Activated CD8-positive, alpha-beta memory T cell treated with anti-CD3 and anti-CD28 coated beads for 1 hour (primary cell): ENCODE measurements at regions not wholly inside any gene's neighbourhood (a gene's known extent, or its start where the extent isn't known, plus 50 kb on each side); places are given as distances from the start of the nearest gene placed in this dataset.
"Not testable (repeated sequence)": the region's sequence is repeated elsewhere in the genome, so short reads cannot be mapped to it uniquely, and the experiment has no call there.

Source experiments
- DNase-seq, 2 donors: peaks; one replicate each; pipeline ENCODE4 v3.0.0-alpha.2; 2020; ENCODE audit warnings: low read depth in 1 of 2; ENCODE audit errors: extremely low read depth in 1 of 2

DNA sequence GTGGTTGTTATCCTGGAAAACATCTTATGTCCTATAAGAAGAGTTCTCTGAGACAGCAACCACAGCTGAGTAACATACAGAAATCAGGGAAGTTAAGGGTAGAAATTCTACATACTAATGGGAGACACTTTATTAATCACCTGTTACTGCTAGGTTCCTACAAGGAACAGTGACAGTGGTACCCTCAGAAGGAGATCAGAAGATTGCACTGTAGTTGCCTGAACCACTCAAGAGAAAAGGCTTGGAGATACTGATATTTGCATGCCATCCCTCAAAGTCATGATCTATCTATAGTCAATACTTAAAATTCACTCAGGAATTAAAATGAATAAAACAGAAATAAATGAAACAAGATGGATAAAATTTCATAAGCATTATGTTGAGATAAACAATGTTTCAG lies 136.0 kb downstream of the LMLN start:
- no peak for DNase-seq

DNA sequence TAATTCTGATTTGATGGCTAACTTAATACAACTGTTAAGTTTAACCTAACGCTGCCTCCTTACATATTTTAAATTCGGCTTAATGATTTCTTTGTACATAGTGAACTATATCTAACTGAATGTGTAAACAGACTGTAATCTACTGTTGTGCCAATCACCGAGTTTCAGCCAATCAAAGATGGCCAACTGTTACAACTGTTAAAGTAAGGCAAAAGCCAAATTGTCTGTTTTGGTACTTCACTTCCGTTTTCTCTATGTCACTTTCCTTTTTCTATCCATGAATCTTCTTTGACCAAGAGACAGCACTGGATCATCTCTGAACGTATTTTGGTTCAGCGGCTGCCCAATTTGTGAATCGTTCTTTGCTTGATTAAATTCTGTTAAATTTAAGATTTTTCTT lies 137.0 kb downstream of the LMLN start:
- no peak for DNase-seq

DNA sequence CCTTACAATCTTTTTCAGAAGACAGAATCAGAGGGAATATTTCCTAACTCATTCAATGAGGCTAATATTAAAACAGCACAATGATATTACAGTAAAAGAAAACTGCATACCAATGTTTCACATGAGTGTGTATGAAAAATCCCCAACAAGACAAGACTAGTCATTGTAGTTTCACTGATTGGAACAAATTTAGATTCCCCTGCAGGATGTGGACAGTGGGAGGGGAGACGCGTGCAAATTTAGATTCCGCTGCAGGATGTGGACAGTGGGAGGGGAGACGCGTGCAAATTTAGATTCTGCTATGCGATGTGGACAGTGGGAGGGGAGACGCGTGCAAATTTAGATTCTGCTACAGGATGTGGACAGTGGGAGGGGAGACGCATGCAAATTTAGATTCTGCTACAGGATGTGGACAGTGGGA lies 138.7 kb downstream of the LMLN start:
- DNase-seq = not testable (repeated sequence)

GRCh38 chr3:198103070-198103469 lies 143.1 kb downstream of the LMLN start:
- not testable (repeated sequence) for DNase-seq

- no peak for DNase-seq
Observed at GRCh38 chr3:198106265-198106664, 146.2 kb downstream of the LMLN start.

DNA sequence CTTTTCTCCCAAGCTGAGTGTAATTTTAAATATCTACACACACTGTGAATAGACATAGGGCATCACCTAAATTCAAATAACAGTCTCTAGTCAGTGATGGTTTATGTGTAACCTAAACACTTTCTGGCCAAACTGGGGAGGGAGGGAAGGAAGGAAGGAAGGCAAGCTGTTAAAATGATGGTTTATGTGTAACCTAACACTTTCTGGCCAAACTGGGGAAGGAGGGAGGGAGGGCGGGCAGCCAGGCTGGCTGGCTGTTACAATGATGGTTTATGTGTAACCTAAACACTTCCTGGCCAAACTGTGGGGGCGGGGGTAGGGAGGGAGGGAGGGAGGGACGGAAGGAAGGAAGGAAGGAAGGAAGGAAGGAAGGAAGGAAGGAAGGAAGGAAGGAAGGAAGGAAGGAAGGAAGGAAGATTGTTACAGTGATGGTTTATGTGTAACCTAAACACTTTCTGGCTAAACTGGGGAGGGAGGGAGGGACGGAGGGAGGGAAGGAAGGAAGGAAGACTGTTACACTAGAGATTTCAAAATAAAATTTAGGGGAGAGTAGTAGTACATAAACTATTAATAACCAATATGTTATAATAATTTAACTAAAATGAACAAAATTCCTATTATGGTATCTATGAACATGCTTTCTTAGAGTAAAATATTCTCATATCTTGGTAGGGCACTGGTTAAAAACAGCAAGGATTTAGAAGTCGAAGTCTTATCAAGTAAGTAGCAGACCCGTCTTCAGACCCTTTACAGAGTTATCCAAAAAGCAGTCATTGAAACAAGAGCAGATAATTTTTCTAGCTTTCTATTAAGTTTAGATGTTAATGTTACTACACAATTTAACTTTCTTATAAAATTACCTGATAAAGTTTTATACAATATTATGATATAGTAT lies 148.1 kb downstream of the LMLN start:
- DNase-seq = no peak

DNA sequence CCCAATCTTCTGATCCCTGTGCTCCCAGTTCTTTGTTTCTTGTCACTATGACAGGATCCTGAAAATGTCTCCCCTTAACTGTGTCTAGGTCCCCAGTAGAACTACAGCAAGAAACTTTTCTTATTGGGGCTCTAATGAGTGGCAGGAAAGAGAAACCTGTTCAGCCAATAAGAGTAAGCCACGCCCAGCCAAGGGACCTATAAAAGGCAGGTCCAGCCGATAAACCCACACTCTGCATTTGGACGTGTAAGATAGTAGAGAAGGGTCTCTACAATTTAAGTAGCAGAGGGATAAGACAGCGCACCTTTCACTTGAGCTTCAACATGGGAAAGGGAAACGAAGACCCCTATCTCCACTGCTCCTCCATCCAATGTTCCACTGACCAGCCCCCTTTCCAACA lies 149.9 kb downstream of the LMLN start:
- no peak for DNase-seq

GRCh38 chr3:198112031-198112430 lies 152.0 kb downstream of the LMLN start:
- DNase-seq = no peak

- DNase-seq = no peak
Observed at GRCh38 chr3:198113206-198114053, 153.4 kb downstream of the LMLN start.

DNA sequence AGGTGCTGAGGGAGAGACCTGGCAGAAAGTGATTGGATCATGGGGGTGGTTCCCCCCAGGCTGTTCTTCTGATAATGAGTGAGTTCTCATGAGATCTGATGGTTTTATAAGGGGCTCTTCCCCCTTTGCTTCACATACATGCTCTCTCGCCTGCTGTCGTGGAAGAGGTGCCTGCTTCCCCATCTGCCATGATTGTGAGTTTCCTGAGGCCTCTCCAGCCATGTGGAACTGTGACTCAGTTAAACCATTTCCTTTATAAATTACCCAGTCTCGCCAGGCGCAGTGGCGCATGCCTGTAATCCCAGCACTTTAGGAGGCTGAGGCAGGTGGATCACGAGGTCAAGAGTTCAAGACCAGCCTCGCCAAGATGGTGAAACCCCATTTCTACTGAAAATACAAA lies 154.5 kb downstream of the LMLN start:
- DNase-seq = not testable (repeated sequence)

GRCh38 chr3:198122184-198122583 lies 162.2 kb downstream of the LMLN start:
- DNase-seq = not testable (repeated sequence)

- DNase-seq = not testable (repeated sequence)
Observed at GRCh38 chr3:198137038-198137835, 177.2 kb downstream of the LMLN start.

DNA sequence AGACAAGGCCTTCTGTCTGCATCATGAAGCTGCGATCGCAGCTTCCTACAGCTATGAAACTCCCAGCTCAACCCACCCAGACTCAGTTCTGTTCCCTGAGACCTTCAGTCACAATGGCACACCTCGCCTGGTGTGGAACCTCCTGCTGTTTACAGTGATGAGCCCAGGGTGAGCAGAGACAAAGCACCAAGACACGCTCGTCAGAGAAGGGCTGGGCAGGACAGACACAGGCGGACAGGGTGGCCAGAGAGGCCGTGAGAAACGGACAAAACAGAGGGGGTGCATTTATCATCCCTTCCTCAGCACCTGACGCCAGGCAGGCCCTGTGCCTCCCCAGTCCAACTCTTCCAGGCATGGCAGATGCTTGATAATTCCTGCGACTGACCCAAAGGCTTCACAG lies 178.2 kb downstream of the LMLN start:
- not testable (repeated sequence) for DNase-seq

GRCh38 chr3:198139037-198139436 lies 179.0 kb downstream of the LMLN start:
- not testable (repeated sequence) for DNase-seq

- DNase-seq = not testable (repeated sequence)
Observed at GRCh38 chr3:198139513-198140167, 179.6 kb downstream of the LMLN start.

GRCh38 chr3:198143300-198144137 lies 183.5 kb downstream of the LMLN start:
- not testable (repeated sequence) for DNase-seq

- not testable (repeated sequence) for DNase-seq
Observed at GRCh38 chr3:198145231-198145784, 185.3 kb downstream of the LMLN start.

GRCh38 chr3:198146070-198146469 lies 186.1 kb downstream of the LMLN start:
- DNase-seq = not testable (repeated sequence)

GRCh38 chr3:198146559-198147164 lies 186.6 kb downstream of the LMLN start:
- not testable (repeated sequence) for DNase-seq
